ENCODE measurements at regions not wholly inside any gene's neighbourhood (a gene's known extent, or its start where the extent isn't known, plus 50 kb on each side); places are given as distances from the start of the nearest gene placed in this dataset.
"Not testable (repeated sequence)": the region's sequence is repeated elsewhere in the genome, so short reads cannot be mapped to it uniquely, and the experiment has no call there.

DNA sequence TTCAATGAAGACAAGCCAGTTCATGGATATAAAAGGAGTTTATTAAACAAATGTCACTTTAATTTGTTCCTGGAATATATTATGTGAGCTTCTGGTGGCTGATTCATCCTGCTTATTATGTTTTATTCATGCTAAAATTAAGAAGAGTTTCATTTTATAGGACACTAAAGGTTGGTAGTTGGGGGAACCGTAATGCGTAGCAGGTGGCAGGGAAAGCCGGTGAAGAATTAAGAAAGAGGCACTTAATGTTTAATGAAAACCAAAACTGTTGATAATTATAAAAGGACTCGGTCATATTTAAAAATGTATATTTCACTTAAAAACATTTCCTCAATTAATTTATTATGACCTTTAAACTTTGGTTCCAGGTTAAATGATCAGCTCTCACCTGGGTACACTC is 94.3 kb downstream of the XKR3 start:
- FAIRE-seq, result not testable (repeated sequence)

DNA sequence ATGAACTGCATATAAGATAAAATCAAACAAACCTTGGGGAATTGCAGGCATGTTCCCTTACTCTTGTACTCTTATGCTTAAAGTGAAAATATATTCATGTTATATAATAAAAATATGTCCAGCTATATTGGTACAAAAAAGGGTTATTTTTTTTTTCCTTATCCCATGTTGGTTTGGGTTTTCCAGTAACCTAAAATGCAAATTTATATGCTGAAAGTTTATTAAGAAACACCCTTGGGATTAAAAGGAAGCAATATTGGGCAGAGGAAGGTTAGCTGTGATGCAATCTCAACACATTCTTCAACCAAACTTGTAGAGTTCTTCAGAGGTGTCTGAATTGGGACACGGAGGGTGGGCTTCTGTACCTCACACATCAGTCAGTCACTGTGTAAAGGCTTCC is 97.7 kb downstream of the XKR3 start:
- not testable (repeated sequence) for FAIRE-seq

DNA sequence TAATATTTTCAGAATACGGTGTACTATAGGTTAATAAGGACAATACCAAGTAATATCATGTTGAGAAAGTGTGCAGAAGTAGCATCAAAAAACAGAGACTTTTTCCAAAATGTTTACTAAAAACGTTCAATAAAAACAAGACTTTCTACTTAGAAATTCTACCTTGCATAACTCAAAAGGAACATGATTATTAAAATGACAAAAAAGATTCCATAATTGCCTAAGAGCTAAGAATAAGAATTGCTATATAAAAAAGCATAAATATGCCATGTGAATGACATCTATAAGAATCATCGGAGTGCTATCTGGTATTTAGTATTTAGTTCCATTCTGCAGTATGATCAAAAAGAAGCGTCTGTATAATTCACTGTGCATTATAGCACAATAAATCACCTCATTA is 102.0 kb downstream of the XKR3 start:
- FAIRE-seq, result not testable (repeated sequence)

DNA sequence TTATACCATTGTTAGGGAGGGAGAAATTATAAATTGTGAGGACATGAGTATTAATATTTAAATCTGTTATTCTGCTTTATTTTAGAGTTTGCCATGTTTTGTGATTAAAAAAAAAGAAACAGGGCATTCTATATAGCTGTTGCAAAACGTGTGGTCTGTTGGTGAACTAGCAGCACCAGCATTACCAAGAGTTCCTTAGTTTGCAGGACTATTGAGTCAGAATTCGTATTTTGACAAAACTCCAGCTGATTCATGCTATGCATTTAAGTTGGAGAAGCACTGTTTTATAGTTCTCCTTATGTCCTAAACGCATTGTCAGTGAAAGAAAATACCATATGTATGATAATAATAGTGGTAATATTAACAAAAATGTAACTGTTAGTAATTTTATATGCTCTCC is 102.6 kb downstream of the XKR3 start:
- not testable (repeated sequence) for FAIRE-seq

DNA sequence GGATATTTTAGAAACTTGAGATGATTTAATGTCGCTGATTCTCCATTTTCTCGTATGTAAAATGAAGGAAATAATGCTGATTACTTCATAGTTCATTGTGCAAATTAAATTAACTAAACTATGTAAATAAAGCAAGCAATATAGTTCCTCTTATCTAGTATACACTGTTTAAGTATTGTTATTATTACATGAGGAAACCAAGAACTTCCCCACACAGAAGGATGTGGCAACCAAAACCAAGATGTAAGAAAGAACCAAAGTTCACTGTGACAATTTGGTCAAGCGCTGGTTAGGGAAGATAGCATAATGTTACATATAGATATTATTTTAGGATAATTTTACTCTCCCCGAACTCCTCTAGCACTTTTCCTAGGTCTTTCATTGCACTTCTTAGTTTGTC is 103.2 kb downstream of the XKR3 start:
- no peak for FAIRE-seq

DNA sequence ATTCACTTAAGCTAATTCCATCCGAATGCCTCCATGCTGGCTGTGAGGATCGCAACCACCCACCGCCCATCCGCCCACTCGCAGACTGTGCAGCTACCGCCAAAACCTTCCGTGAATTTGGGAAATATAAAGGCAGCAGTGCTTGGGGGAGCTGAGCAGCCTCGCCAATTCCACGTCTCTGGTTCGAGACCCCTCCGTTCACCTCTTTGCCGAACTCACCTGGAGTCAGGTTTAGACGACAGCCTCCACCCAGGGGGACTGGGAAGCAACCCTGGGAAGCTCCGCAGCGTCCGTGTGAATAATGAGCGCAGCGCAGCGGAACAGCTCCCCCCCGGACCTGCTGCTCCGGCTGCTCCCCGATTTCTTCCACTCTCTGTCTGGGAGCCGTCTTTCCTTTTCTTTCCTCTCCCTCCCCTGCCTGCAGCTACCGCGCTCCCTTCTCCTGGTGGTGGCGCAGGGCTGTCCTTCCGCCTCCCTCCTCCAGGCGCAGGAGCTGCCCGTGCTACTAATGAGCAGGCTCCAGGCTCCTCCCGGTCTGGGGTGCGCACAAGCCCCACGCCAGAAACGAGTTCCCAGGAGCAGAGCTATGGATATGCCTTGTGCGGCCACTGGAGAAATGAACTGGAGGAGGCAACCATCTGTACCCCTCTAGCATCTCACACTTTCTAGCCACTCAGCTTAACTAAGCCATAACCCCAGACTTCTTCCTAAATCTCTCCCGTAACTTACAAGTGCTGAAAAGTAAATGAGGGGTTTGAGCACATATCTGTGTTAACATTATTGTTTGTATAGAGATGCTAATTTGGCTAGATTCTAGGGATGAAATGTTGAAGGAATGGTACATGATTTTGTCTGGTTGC is 107.3 kb downstream of the XKR3 start:
- no peak for FAIRE-seq

DNA sequence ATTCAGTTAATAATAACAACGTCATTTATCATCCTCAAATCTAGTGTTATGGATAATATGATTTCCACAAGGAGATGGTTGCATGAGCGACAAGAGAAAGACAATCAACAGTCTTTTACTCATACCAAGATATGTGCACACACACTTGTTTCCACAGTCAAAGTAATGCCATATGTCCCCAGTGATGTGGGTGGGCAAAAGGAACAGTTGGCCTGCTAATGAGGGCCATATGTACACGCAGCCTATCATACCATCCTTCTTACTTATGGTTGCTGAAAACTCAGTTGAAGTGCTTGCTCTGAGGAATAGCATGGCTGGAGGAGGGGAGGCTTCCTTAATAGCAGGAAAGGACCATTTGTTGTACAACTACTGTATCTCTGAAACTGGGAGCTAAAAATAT is 110.6 kb downstream of the XKR3 start:
- FAIRE-seq, result not testable (repeated sequence)

DNA sequence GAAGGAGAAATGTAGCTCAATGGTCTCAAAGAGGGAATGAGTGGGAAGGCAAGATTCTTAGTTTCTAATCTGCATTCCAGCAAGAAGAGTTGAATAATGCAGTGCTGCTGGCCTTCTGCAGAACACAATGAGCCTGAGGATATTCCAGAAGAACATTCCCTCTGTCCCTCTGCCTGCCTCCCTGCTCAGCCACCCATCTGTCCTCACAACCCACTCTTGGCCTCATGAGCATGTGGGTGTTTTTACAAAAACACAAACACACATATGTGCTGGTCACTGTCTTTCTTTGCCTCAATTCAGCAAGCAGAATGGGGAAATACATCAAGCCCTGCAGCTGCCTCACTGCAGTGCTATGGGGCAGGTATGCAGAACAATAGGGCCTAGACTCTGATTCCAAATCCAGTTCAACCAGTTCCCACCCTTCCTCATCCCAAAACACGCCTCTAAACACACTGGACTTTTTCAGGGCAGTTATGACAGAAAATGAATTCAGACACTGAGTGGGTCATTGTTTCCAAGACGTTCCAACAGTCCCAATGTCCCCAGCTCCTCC is 109.8 kb upstream of the CCT8L2 start:
- not testable (repeated sequence) for FAIRE-seq

DNA sequence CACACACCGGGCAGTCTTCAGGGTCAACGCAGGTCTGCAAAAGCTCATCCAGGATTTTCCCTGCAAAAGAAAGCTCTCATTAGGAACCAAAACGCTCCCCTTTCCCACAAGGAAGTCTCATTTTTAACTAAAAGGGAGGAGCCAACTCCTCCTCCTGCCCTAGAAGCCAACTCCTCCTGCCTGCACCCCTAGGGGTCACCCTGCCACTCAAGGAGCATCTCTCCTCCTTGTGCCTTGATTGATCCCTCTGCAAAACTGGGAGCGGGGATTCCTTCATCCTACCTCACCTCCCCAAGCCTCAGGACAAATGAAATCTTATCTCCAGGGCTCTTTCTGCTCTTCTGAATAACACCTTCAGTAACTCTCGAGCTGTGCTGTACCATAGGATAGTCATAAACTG is 107.8 kb upstream of the CCT8L2 start:
- FAIRE-seq, result not testable (repeated sequence)

DNA sequence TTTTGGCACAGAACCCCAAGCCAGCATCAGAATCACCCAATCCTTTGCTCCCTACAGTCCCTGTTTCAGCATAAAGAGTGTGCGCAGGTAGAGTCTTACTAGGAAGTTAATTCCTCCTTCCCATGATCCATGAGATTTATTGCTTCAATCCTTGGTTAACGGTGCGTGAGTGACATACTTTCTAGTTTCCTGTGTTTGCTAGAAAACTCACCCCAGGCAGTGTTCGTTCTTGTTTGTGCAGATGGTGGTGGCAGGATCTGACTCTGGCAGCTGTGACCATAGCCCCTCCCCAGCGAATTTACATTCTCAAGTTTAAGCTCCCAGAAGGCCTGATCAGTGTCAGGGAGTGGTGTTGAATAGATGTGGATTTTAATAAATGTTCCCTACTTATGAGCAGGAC is 106.7 kb upstream of the CCT8L2 start:
- FAIRE-seq, result no peak

DNA sequence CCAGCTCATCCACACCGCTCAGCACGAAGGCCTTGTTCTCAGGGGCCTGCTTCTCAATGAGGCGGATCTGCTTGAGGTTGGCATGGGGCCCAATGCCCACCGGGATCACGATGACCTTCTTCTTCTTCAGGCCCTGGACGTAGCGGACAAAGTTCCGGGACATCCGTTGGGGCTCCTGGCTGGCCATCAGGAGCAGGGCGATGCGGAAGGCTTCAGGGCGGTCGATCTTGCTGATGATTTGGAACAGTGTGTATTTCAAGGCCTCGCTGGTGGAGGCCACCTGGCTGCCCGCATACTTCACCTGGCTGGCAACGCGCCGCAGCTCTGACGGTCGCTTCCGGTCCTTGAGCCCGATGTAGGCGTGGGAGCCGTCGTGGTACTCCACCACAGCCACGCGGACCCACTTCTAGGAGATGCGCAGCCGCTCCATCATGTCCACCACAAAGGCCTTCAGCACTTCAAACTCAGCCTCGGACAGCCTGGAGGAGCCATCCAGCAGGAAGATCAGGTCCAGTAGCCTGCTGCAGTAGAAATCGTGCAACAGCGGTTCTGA is 105.0 kb upstream of the CCT8L2 start:
- not testable (repeated sequence) for FAIRE-seq

DNA sequence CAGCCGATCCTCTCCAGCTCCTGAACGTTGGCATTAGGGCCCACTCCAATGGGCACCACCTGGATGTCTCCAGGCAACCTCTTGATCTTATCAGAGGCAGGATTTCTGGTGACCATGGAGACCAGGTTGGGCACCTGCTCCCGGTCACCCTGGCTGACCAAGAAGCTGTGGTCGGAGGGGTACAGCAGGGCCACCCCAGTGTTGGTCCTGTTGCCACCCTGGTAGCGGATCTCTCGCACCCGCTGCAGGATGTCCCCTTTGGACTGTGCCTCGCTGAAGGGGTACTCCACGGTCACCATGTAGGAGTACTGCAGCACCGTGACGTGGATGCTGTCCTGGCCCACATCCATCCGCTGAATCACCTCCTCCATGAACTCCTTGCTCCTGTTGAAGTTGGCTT is 104.3 kb upstream of the CCT8L2 start:
- not testable (repeated sequence) for FAIRE-seq

DNA sequence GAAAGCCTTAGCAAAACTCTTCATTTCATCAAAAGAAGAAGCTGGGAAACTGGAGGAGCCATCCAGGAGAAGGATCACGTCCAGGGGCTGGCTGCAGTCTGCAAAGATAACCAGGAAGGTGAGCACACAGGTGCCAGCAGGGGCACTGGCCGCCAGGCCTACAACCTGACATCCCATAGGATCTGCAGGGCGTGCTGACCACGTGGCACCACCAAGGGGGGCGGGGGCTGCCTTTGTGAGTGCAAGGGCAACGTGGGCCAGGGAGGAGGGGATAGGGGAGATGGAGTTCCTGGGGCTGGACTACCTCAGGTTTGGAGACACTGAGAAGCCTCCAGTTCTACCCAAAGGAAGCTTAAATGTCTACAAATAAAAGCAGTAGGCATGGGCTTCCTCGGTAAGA is 102.7 kb upstream of the CCT8L2 start:
- FAIRE-seq, result no peak

DNA sequence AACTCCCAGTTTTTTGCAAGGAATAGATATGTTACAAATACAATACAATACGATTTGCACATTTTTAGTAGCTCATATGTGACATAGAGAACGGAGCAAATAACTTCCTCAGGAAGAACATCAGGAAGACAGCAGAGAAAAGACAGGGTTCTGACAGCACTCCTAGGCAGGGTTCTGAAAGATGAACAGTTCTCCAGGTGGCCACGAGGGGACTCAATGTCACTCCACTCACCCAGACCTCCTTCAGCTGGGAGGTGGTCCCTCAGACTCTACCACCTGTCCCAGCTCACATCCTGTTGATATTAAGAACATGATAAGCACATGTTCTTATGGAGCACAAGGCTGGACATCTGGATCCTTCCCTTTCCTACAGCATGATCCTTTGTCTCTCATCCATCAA is 101.1 kb upstream of the CCT8L2 start:
- FAIRE-seq, result not testable (repeated sequence)

DNA sequence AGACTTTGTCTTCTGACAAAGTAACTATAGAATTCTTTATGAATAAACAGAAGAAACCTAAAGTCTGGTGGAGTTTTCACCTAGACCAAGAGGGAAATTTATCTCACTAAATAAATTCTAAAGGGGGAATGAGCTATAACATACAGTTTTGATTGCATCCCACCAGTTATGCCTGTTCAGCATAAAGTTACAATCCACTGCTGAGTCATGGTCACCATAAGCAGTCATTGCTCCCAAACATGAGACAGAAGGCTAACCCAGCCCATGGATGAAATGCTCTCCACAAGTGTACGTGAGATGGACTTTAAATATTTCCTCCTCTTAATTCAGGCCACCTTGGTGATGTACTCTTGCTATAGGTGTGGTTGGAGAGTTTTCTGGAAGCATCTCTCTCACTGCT is 96.7 kb upstream of the CCT8L2 start:
- not testable (repeated sequence) for FAIRE-seq

DNA sequence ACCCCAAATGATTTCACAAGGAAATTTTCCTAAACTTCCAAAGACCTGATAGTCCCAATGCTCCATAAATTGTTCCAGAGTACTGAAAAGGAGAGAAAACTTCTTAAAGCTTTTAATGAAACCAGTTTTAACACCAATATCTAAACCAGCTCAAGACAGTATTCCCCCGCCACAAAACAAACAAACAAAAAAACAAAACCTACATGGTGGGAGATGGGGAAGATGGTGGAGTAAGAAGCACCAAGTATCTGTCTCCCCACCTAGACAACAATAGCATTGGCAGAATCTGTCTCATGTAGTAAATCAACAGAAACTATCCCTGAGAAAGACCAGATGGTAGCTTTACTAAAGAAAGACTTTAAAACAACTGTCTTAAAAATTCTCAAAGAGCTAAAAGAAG is 88.7 kb upstream of the CCT8L2 start:
- FAIRE-seq, result not testable (repeated sequence)

DNA sequence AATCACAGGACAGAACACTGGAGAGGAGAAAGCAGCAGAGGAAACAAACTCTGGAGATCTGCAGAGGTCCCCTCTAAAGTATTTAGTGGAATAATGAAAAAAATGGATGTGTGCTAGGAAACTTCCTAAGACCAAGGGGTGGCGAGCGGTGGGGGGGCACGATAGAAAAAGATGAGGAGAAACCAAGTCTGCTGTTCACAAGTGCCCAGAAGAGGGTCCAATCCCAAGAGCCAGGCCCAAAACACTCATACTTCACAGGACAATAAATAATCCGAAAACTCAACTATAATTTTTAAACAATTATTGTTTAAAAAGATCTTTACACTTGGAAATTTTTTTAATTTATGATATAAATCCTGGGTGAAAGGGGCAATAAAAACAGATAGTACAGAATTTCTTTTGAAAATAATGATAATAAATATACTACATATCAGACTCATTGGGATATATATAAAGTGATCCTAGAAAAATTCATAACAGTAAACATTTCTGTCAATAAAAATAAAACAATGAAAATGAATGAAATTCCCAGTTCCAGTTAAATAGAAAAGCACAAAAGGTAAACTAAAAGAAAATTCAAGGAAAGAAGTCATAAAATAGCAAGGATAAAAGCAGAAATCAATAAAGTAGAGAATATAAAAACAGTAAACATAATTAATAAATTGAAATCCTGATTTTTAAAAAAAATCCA is 87.7 kb upstream of the CCT8L2 start:
- peak; percentile 89 for FAIRE-seq

DNA sequence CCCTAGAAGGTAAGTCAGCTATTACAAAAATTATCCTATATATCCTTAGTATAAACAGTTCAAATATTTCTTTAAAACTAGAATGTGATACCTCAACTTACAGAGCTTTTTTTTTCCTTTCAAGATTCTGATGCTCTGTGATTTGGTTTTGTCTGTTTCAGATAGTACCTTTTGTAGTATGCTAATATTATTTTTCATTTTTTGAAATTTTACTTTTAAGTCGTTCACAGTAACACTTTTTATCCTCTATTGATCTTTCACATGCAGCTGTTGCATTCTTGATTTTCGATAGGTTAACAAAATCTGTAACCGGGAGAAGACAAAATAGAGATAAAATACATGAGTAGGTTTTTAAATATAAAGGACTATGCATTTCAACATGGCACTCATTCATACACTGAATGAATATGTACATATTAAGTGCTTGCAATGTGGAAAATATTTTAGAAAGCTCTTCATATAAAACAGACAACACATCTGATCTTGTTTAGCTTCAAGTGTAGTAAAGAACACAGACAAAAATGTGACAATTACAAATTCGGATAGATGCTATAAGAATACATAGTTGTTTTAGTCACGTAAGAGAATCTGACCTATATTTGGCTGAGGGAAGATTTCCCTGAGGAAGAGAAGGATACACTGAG is 86.7 kb upstream of the CCT8L2 start:
- FAIRE-seq, result not testable (repeated sequence)

DNA sequence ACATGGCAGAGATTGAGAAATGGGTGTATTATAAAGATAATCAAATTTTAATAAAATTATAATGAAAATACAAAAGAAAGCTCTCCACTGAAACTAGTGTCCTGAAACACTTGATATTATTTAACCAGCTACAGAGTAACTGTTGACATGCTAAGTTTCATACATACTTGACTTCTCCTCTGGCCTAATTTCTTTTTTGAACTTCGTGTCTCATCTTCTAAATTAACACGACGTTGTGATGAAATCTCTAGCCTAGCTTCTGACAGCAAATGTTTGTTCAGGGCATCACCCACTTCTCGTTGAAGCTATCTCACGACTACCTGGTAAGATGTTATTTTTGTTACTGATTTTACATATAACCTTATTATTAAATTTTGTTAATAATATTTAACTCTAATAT is 80.8 kb upstream of the CCT8L2 start:
- peak; percentile 64 for FAIRE-seq

DNA sequence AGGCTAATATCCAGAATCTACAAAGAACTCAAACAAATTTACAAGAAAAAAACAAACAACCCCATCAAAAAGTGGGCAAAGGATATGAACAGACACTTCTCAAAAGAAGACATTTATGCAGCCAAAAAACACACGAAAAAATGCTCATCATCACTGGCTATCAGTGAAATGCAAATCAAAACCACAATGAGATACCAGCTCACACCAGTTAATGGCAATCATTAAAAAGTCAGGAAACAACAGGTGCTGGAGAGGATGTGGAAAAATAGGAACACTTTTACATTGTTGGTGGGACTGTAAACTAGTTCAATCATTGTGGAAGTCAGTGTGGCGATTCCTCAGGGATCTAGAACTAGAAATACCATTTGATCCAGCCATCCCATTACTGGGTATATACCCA is 73.0 kb upstream of the CCT8L2 start:
- FAIRE-seq, result not testable (repeated sequence)

DNA sequence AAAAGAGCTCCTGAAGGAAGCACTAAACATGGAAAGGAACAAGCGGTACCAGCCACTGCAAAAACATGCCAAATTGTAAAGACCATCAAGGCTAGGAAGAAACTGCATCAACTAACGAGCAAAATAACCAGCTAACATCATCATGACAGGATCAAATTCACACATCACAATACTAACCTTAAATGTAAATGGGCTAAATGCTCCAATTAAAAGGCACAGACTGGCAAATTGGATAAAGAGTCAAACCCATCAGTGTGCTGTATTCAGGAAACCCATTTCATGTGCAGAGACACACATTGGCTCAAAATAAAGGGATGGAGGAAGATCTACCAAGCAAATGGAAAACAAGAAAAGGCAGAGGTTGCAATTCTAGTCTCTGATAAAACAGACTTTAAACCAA is 69.7 kb upstream of the CCT8L2 start:
- not testable (repeated sequence) for FAIRE-seq

DNA sequence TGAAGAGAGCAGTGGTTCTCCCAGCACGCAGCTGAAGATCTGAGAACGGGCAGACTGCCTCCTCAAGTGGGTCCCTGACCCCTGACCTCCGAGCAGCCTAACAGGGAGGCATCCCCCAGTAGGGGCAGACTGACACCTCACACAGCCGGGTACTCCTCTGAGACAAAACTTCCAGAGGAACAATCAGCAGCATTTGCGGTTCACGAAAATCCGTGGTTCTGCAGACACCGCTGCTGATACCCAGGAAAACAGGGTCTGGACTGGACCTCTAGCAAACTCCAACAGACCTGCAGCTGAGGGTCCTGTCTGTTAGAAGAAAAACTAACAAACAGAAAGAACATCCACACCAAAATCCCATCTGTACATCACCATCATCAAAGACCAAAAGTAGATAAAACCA is 68.4 kb upstream of the CCT8L2 start:
- FAIRE-seq, result not testable (repeated sequence)

DNA sequence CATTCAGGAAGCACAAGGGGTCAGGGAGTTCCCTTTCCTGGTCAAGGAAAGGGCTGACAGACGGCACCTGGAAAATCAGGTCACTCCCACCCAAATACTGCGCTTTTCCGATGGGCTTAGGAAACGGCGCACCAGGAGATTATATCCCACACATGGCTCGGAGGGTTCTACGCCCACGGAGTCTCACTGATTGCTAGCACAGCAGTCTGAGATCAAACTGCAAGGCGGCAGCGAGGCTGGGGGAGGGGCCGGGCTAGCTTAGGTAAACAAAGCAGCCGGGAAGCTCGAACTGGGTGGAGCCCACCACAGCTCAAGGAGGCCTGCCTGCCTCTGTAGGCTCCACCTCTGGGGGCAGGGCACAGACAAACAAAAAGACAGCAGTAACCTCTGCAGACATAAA is 68.0 kb upstream of the CCT8L2 start:
- not testable (repeated sequence) for FAIRE-seq
